Retinal pigment epithelial cell (primary cell): ENCODE measurements at regions not wholly inside any gene's neighbourhood (a gene's known extent, or its start where the extent isn't known, plus 50 kb on each side); places are given as distances from the start of the nearest gene placed in this dataset.

Experiments
- DNase-seq: peaks from one replicate; pipeline ENCODE4 v3.0.0-alpha.2; 2010; ENCODE audit warnings: low read depth
- H3K4me3 ChIP-seq: 2 replicates; pipeline ENCODE4 v1.5.1; 2011; ENCODE audit warnings: mild to moderate bottlenecking, low read length, control low read depth, moderate library complexity
- TF ChIP-seq, protein P1 (sequence below): conservative IDR thresholded peaks from 2 replicates; pipeline ENCODE4 v1.5.1; 2011; ENCODE audit warnings: low read depth, low read length, control low read depth, inconsistent platforms

DNA sequence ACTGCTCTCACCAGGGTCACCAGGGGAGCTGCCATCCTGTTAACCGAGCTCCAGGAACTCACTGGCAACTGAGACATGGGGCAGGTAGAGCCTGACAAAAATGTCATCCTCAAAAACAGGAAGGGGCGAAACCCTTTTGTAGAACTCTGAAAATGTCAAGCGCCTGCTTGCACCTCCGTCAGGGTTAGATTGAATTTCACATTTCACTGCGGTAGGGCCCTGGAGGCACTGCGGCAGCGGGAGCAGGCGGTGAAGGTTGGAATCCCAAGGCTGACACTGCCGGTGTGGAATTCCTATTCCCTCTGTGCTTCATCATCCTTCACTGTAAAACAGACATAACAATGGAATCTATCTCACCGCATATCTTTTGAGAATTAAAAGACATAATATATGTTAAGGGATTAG is 142.8 kb upstream of the TMCC3 start:
- no peak overlapping the region for H3K4me3 ChIP-seq
- no peak for DNase-seq
- TF ChIP-seq, protein P1, sequence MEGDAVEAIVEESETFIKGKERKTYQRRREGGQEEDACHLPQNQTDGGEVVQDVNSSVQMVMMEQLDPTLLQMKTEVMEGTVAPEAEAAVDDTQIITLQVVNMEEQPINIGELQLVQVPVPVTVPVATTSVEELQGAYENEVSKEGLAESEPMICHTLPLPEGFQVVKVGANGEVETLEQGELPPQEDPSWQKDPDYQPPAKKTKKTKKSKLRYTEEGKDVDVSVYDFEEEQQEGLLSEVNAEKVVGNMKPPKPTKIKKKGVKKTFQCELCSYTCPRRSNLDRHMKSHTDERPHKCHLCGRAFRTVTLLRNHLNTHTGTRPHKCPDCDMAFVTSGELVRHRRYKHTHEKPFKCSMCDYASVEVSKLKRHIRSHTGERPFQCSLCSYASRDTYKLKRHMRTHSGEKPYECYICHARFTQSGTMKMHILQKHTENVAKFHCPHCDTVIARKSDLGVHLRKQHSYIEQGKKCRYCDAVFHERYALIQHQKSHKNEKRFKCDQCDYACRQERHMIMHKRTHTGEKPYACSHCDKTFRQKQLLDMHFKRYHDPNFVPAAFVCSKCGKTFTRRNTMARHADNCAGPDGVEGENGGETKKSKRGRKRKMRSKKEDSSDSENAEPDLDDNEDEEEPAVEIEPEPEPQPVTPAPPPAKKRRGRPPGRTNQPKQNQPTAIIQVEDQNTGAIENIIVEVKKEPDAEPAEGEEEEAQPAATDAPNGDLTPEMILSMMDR, result no peak

DNA sequence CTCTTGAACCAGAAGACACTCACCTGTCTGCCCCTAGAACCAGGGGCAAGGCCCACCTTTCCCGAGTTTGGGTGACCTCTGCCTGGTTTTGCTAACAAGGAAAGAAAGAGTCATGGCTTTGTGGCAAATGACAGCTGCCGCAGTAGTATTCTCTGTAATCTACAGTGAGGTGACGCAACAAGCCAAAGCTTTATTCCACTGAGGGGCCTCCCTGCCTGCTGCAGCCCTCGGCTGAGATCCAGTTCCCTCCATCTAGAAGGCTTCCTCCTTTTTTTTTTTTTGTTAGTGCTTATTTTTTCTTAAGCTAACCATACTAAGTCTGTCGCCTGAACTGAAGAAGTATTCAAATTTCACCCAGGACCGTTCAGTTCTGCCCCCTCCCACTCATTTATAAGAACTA is 142.3 kb upstream of the TMCC3 start:
- no peak overlapping the region for H3K4me3 ChIP-seq
- no peak for DNase-seq
- TF ChIP-seq, protein P1, result no peak

DNA sequence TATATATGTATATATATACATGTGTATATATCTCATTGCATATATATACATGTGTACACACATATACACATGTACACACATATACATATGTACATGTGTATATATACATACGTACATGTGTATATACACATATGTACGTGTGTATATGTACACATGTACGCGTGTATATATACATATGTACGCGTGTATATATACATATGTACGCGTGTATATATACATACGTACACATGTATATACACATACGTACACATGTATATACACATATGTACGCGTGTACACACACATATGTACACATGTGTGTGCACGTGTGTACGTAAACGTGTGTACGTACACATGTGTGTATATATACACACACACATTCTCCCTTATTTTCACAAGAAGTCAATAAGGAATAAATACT is 141.6 kb upstream of the TMCC3 start:
- TF ChIP-seq, protein P1, result no peak
- no peak for DNase-seq
- no peak overlapping the region for H3K4me3 ChIP-seq

DNA sequence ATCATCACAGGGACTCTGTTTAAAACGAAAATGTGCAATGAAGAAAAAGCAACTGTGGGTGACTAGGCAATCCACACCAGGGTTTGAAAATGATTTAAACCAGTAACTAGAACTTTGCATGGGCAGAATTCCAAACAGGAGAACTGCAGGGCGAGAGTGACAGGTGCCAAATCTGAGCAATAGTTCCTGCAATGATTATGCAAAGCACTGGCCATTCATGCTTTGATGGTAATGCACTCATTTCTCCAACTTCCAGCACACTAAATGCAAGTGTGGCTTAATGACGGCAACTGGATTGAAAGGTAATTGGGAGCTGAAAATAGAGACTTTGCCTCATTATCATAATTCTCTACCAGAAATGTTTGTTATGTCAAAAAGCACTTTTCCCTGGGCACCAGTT is 140.5 kb upstream of the TMCC3 start:
- TF ChIP-seq, protein P1, result no peak
- H3K4me3 ChIP-seq, result no peak overlapping the region
- no peak for DNase-seq

DNA sequence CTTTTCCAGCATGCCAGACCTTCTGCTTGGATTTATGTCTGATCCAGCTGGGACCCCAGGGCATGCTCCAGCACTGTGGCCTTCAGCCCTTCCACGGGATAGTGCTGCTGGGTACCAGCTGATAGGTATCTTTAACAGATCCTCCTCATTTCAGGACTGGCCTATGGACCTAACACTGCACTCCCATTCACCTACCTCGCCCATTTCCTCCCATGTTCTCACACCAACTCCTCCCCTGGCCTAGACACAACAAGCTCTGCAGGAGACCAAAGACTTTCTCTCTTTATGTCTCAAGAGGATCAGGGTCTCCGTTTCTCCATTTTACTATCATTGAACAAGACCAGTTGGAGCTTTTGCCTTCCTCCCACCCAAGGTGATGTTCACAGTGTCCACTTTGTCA is 140.0 kb upstream of the TMCC3 start:
- TF ChIP-seq, protein P1, result no peak

DNA sequence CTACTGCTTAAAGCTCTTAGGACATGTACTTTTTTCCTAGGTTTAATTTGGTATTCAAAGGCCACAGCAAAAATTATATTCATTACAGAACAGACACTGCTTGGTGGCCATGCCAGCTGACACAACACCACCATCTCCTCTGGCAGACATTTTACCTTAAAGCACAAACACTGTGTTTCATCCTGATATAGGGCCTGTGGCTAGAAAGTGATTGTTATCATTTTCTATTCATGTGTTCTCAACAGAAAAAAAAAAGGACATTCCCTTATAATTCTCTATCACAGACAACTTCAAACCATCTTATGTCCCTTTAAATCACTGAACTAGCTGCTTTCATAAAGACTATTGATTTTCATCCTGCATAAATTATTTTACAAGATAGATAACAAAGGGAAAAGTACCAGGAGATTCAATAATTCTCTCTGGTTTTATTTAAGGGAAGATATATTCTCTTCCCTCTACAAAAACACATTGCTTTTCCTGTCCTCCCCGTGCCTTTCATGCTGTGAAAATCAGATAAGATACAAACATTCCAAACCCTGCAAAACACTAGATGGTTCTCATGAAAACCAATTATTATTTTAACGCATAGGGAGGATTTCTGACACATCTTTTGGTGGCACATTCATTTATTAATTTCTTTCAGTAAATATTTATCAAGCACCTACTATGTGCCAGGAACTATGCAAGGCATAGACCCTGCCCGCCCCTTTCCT is 139.3 kb upstream of the TMCC3 start:
- no peak for DNase-seq
- TF ChIP-seq, protein P1, result no peak
- H3K4me3 ChIP-seq, result no peak overlapping the region

More for the DNA sequence above, 140.0 kb upstream of the TMCC3 start:
- no peak overlapping the region for H3K4me3 ChIP-seq
- no peak for DNase-seq

DNA sequence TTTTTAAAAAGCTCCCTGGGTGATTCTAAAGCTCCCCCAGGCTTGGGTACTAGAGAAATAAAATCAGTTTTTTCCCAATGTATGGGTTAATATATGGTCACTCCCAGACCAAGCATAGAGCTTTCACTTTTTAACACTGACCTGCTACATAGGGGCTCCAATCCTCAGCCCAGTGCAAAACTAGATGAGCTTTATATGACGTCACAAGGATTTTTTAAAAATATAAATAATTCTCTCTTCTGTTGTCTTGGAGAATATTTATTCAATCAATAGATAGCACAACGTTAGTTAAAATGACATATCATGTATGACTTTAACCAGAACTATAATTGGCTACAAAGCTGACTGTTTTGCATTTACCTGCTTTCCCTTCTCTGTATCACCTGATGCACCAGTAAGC is 137.9 kb upstream of the TMCC3 start:
- no peak overlapping the region for H3K4me3 ChIP-seq
- no peak for DNase-seq
- TF ChIP-seq, protein P1, result no peak
